ENCODE measurements at regions not wholly inside any gene's neighbourhood (a gene's known extent, or its start where the extent isn't known, plus 50 kb on each side); places are given as distances from the start of the nearest gene placed in this dataset.
"Not testable (repeated sequence)": the region's sequence is repeated elsewhere in the genome, so short reads cannot be mapped to it uniquely, and the experiment has no call there.

DNA sequence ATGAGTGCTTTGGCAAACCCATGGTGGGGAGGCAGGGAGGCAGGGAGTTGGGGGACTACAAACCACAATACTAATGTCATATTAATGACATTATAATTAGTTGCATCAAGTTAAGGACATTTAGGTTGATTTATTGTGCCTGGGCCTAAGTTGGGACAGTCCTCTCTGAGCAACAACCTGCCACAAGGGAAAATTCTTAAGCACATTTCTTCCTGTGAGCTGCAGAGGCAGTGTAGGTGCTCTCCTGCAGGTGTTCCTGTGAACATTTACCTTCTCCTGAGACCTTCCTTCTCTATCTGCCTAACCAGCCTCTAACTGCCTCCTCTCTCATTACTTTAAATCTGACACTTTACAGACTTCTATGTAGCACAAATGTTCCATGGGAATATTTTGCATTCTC is 1830.0 kb upstream of the AGA start:
- TF ChIP-seq JUND (IDR thresholded peaks at IDR 0.05; ENCODE audit: low read depth), result no peak
- DNase-seq (ENCODE audit: low read depth in 1 of 2, low spot score in 1 of 2), result no peak
- in situ Hi-C loops (cut with HindIII; ENCODE audit: low pct_unique_long_range_greater_than_20kb, low sequenced_read_pairs), result no loop called here

DNA sequence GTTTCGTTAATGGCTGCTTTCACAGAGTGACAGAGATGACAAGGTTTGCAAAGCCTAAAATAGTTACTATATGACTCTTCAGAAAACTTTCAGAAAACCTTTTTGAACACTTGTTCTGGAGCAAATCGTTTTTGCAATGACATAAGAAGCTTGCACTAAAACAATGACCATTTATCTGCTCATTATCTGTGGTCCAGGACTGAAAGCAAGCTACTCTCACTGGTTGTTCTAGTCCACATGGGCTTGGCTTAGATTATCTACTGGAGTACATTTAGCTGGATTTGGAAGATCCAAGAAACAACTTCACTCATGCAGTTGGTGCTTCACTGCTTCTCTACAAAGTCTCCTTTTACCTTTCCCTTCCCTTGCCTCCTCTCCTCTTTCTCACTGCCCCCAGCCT is 1836.4 kb upstream of the AGA start:
- in situ Hi-C loops (cut with HindIII; ENCODE audit: low pct_unique_long_range_greater_than_20kb, low sequenced_read_pairs), result no loop called here
- DNase-seq (ENCODE audit: low read depth in 1 of 2, low spot score in 1 of 2), result no peak
- no peak for TF ChIP-seq JUND (IDR thresholded peaks at IDR 0.05; ENCODE audit: low read depth)

DNA sequence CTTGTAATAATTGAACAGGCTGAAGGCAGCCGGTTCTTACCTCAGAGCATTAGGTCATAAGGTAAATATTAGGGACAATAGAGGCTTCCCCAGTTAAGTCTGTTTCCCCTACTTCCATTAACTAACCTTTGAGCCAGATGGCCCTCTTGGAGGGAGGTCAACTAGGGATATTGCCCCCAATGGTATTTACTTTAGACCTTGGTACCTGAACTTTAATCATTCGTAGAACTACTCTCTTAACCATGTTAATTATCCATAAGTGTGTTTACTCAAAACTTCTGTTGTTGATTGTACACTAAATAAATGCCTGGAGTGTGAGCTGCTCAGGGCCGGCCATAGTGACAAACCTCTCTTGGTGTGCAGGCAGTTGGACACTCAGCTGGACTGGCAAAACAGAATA is 1843.5 kb upstream of the AGA start:
- no peak for DNase-seq (ENCODE audit: low read depth in 1 of 2, low spot score in 1 of 2)
- no peak for TF ChIP-seq JUND (IDR thresholded peaks at IDR 0.05; ENCODE audit: low read depth)
- in situ Hi-C loops (cut with HindIII; ENCODE audit: low pct_unique_long_range_greater_than_20kb, low sequenced_read_pairs), result no loop called here

DNA sequence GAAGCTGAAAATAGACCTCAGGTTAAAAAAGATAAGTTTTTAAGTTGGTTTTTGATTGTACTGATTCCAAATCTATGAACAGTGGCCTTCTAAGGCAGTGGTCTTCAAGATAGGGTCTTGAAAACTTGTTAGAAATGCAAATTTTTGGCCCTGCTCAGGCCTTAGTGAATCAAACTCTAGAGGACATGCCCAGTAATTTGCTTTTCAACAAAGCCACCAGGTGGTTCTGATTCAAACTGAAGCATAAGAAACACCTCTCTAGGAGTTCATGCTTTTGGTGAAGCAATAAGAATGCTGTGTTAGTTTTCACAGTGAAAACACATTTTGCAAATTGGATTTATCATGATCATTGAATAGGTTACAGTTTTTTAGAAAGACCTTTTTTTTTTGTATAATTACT is 1849.4 kb upstream of the AGA start:
- in situ Hi-C loops (cut with HindIII; ENCODE audit: low pct_unique_long_range_greater_than_20kb, low sequenced_read_pairs), result no loop called here
- TF ChIP-seq JUND (IDR thresholded peaks at IDR 0.05; ENCODE audit: low read depth), result no peak
- DNase-seq (ENCODE audit: low read depth in 1 of 2, low spot score in 1 of 2), result no peak

- no peak for DNase-seq (ENCODE audit: low read depth in 1 of 2, low spot score in 1 of 2)
- in situ Hi-C loops (cut with HindIII; ENCODE audit: low pct_unique_long_range_greater_than_20kb, low sequenced_read_pairs), result no loop called here
- no peak for TF ChIP-seq JUND (IDR thresholded peaks at IDR 0.05; ENCODE audit: low read depth)
Observed at GRCh38 chr4:179292468-179292867, 1850.2 kb upstream of the AGA start.

- peak in 1 of 2 experiments; percentile 62 for DNase-seq (ENCODE audit: low read depth in 1 of 2, low spot score in 1 of 2)
- in situ Hi-C loops (cut with HindIII; ENCODE audit: low pct_unique_long_range_greater_than_20kb, low sequenced_read_pairs), result no loop called here
- no peak for TF ChIP-seq JUND (IDR thresholded peaks at IDR 0.05; ENCODE audit: low read depth)
Observed at GRCh38 chr4:179307297-179308136, 1865.3 kb upstream of the AGA start.

DNA sequence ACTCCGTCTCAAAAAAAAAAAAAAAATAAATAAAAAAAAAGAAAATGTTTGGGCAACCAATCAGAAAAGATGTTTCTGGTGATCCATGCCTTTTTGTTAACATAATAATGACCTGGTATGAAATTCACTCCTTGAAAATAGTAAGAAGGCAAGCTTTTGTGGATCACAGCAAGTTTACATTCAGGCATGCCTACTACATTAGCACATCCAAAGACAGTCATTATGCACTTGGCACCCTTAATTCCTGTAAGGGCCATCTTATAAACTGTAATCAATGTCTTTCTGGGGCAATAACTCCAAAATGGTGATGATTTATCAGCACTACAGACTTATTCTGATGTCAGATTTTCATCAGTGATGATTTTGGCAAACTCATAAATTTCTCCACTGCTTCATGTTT is 1871.6 kb upstream of the AGA start:
- DNase-seq (ENCODE audit: low read depth in 1 of 2, low spot score in 1 of 2), result no peak
- in situ Hi-C loops (cut with HindIII; ENCODE audit: low pct_unique_long_range_greater_than_20kb, low sequenced_read_pairs), result no loop called here
- no peak for TF ChIP-seq JUND (IDR thresholded peaks at IDR 0.05; ENCODE audit: low read depth)

GRCh38 chr4:179325181-179325580 is 1882.9 kb upstream of the AGA start:
- DNase-seq (ENCODE audit: low read depth in 1 of 2, low spot score in 1 of 2), result no peak
- no peak for TF ChIP-seq JUND (IDR thresholded peaks at IDR 0.05; ENCODE audit: low read depth)
- in situ Hi-C loops (cut with HindIII; ENCODE audit: low pct_unique_long_range_greater_than_20kb, low sequenced_read_pairs), result no loop called here

DNA sequence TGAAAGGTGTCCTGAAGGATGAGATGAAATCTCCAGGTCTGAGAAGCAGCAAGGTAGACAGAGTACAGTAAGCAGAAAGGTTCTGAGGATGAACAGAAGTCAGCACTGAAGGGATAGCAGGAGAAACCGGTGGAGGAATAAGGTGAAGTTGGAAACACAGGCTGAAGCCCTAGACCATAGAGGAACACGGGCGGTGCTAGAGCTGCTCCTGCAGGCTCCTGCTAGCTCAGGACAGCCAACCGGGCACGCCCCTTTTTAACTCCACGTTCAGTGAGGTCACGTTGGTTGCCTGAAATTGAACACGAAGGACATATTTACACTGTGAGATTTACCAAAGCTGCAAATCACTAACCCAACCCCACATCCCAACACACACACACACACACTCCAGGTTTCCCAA is 1886.4 kb upstream of the AGA start:
- TF ChIP-seq JUND (IDR thresholded peaks at IDR 0.05; ENCODE audit: low read depth), result no peak
- in situ Hi-C loops (cut with HindIII; ENCODE audit: low pct_unique_long_range_greater_than_20kb, low sequenced_read_pairs), result no loop called here
- DNase-seq (ENCODE audit: low read depth in 1 of 2, low spot score in 1 of 2), result peak in 1 of 2 experiments; percentile 29

DNA sequence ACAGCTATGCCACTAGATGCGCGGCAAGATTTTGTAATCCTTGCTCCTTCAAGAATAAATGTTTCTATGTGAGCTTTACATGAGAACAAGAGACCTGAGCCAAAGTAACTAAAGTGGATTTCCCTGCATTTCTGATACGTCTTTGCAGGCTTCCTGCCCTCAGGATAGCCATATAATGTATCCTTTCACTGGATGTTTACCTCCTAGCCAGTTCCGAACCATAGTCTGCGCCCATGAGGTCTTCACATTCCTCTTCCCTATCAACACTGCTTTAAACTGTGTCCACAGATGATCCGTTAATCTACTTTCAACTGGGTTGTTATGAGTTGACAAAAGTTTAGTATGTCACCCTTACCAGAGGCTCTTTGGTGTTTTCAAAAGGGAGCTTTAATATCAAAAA is 1889.1 kb upstream of the AGA start:
- TF ChIP-seq JUND (IDR thresholded peaks at IDR 0.05; ENCODE audit: low read depth), result no peak
- DNase-seq (ENCODE audit: low read depth in 1 of 2, low spot score in 1 of 2), result no peak
- in situ Hi-C loops (cut with HindIII; ENCODE audit: low pct_unique_long_range_greater_than_20kb, low sequenced_read_pairs), result no loop called here

DNA sequence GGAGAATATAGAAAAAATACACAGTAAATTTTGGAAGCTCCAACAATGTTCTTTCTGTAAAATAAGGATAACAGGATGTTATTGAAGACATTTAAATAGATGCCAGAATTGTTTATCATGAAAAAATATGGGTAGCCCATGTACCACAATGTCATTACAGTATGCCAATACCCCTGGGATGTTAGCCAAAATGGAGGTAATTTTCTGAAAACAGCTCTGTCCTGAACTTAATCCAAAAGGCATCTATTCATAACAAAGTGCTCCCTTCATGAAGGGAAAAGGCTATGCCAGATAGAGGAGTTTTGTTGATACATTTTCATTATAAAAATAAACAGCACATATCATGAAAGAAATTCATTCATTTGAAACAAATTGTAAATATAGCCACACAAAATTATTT is 1902.6 kb upstream of the AGA start:
- in situ Hi-C loops (cut with HindIII; ENCODE audit: low pct_unique_long_range_greater_than_20kb, low sequenced_read_pairs), result no loop called here
- no peak for DNase-seq (ENCODE audit: low read depth in 1 of 2, low spot score in 1 of 2)
- no peak for TF ChIP-seq JUND (IDR thresholded peaks at IDR 0.05; ENCODE audit: low read depth)

DNA sequence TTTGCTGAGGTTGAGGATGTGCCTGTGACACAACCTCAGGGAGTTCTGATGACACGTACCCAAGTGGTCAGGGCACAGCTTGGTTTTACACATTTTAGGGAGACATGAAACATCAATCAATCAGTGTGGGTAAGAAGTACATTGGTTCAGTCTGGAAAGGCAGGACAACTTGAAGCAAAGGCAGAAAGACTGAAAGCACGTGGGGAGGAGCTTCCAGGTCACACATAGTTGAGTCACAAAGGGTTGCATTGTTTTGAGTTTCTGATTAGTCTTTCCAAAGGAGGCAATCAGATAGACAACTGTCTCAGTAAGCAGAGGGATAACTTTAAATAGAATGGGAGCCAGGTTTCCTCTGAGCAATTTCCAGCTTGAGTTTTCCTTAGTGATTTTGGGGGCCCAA is 1910.0 kb upstream of the AGA start:
- no peak for TF ChIP-seq JUND (IDR thresholded peaks at IDR 0.05; ENCODE audit: low read depth)
- DNase-seq (ENCODE audit: low read depth in 1 of 2, low spot score in 1 of 2), result no peak
- in situ Hi-C loops (cut with HindIII; ENCODE audit: low pct_unique_long_range_greater_than_20kb, low sequenced_read_pairs), result no loop called here

DNA sequence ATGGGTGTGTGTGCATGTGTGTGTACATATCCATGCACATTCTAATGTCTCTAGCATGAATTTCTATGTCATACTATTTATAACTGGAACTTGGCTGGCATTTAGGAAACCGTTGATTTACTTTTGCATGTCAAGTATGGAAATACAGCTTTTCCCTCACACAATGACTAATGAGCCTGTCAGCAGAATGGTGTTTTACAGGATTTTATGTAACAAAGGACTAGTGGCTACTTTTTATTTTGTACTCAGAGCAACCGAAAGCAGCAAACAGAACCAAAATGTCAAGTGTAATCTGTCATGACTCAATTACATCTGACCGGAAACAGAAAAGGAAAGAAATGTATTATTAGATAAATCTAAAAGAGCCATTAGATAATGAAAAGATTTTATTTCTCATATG is 1911.5 kb upstream of the AGA start:
- DNase-seq (ENCODE audit: low read depth in 1 of 2, low spot score in 1 of 2), result no peak
- in situ Hi-C loops (cut with HindIII; ENCODE audit: low pct_unique_long_range_greater_than_20kb, low sequenced_read_pairs), result no loop called here
- no peak for TF ChIP-seq JUND (IDR thresholded peaks at IDR 0.05; ENCODE audit: low read depth)

GRCh38 chr4:179361978-179362486 is 1919.8 kb upstream of the AGA start:
- in situ Hi-C loops (cut with HindIII; ENCODE audit: low pct_unique_long_range_greater_than_20kb, low sequenced_read_pairs), result no loop called here
- no peak for DNase-seq (ENCODE audit: low read depth in 1 of 2, low spot score in 1 of 2)
- TF ChIP-seq JUND (IDR thresholded peaks at IDR 0.05; ENCODE audit: low read depth), result no peak

- in situ Hi-C loops (cut with HindIII; ENCODE audit: low pct_unique_long_range_greater_than_20kb, low sequenced_read_pairs), result not testable (repeated sequence)
Observed at GRCh38 chr4:179365932-179366331, 1923.7 kb upstream of the AGA start.

More at GRCh38 chr4:179365932-179366331, 1923.7 kb upstream of the AGA start:
- not testable (repeated sequence) for DNase-seq (ENCODE audit: low read depth in 1 of 2, low spot score in 1 of 2)
